Upper lobe of right lung (tissue), 1 donor: ENCODE measurements at regions not wholly inside any gene's neighbourhood (a gene's known extent, or its start where the extent isn't known, plus 50 kb on each side); places are given as distances from the start of the nearest gene placed in this dataset.

Experiments used
- ATAC-seq: fragments of 200-7000 bp; cut with Tn5 transposase; one replicate; pipeline ENCODE4 v1.9.1; 2020; ENCODE audit warnings: mild to moderate bottlenecking, moderate library complexity
- DNase-seq: peaks from one replicate; pipeline ENCODE4 v3.0.0-alpha.2; 2020
- H3K27ac ChIP-seq: fragments of 200-600 bp; one replicate; pipeline ENCODE4 v1.8.0; 2022
- H3K27me3 ChIP-seq: fragments of 200-600 bp; one replicate; pipeline ENCODE4 v1.8.0; 2022; ENCODE audit warnings: mild to moderate bottlenecking
- H3K36me3 ChIP-seq: fragments of 200-600 bp; one replicate; pipeline ENCODE4 v1.8.0; 2022
- H3K4me1 ChIP-seq: fragments of 200-600 bp; one replicate; pipeline ENCODE4 v1.8.0; 2022
- H3K4me3 ChIP-seq: fragments of 200-600 bp; one replicate; pipeline ENCODE4 v1.8.0; 2022; ENCODE audit warnings: mild to moderate bottlenecking
- H3K9me3 ChIP-seq: fragments of 200-600 bp; one replicate; pipeline ENCODE4 v1.8.0; 2022
- intact Hi-C: fragments of 100-400 bp; cut with DNase I; formaldehyde crosslinking; loops from one replicate; pipeline ENCODE4 v1.11.0; 2022
- TF ChIP-seq, protein P1 (sequence below): fragments of 200-600 bp; IDR thresholded peaks from one replicate; pipeline ENCODE4 v1.8.0; 2022; ENCODE audit warnings: antibody characterized with exemption
- donor health status: DM: no; HTN: yes; CAD: no; lungs with severe emphysema.

DNA sequence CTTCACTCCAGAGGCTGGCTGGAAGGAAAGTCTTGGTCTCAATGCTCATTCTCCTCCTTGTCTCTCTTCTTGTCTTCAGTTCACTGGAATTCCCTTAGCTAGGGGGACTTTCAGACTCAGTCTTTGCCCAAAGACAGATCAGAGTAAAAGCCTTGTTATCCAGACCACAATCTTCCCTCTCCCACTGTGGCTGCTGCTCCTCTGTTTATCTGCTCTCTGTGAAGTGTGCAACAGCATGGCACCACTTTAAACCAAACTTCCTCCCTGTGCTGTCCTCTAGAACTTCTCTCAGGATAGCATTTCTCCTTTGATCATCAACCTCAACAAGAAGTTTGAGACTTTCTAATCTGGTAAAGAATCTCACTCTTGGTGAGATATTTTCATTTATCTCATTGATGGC, 530.1 kb upstream of the SLIT2 start:
- no peak for ATAC-seq
- Histone ChIP-seq H3K36me3 (no peaks in the 10 kb centered on the region), H3K27me3 (no peaks in the 10 kb centered on the region), H3K9me3 (no peaks in the 10 kb centered on the region), H3K4me3 (no peak overlapping the region), H3K27ac (no peak overlapping the region), H3K4me1 (no peaks in the 10 kb centered on the region)
- intact Hi-C loops = no loop called here
- DNase-seq = no peak
- TF ChIP-seq, protein P1, sequence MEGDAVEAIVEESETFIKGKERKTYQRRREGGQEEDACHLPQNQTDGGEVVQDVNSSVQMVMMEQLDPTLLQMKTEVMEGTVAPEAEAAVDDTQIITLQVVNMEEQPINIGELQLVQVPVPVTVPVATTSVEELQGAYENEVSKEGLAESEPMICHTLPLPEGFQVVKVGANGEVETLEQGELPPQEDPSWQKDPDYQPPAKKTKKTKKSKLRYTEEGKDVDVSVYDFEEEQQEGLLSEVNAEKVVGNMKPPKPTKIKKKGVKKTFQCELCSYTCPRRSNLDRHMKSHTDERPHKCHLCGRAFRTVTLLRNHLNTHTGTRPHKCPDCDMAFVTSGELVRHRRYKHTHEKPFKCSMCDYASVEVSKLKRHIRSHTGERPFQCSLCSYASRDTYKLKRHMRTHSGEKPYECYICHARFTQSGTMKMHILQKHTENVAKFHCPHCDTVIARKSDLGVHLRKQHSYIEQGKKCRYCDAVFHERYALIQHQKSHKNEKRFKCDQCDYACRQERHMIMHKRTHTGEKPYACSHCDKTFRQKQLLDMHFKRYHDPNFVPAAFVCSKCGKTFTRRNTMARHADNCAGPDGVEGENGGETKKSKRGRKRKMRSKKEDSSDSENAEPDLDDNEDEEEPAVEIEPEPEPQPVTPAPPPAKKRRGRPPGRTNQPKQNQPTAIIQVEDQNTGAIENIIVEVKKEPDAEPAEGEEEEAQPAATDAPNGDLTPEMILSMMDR = no peak

DNA sequence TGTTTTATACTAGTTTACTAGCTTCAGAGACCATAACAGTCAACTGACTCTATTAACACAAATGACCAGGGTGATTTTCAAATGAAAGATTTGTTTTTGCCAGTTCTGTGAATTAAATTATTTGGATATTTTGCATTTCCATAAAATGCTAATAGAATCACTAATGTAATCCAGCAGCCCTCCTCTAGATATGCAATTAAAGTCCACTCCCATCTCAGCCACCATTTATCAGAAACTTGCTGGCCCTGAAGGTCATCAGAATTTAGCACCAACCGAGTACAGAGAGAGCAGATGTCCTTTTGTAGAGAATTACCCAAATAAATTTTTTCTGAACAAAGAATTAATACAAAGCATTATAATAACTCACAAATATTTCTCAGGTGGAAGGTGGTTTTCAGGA, 531.1 kb upstream of the SLIT2 start:
- Histone ChIP-seq H3K27ac (no peak overlapping the region), H3K4me1 (no peaks in the 10 kb centered on the region)
- no peak for ATAC-seq

DNA sequence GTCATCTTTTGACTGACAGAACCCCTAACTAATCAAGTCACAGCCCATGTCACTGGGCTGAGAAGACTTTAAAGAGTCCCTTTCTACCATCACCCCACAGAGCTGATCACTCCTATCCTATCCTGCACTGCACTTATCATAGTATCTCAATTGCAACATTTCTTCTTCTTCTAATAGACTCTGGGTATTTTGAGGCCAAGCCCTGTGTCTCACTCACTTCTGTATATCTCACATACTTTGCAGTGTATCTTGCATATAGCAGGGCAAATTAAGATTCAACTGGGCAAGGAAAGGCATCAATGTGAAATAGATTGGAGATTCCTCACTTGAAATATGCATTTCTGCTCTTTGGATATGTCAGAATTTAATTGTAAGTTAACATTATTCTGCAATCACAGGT, 531.5 kb upstream of the SLIT2 start:
- DNase-seq (no peak), ATAC-seq (no peak)
- Histone ChIP-seq H3K27me3 (no peaks in the 10 kb centered on the region), H3K4me3 (no peak overlapping the region), H3K27ac (no peak overlapping the region), H3K4me1 (no peaks in the 10 kb centered on the region), H3K9me3 (no peaks in the 10 kb centered on the region), H3K36me3 (no peaks in the 10 kb centered on the region)
- TF ChIP-seq, protein P1 = no peak
- intact Hi-C loops = no loop called here

More for the DNA sequence above, 531.1 kb upstream of the SLIT2 start:
- Histone ChIP-seq H3K4me3 (no peak overlapping the region), H3K36me3 (no peaks in the 10 kb centered on the region), H3K27me3 (no peaks in the 10 kb centered on the region), H3K9me3 (no peaks in the 10 kb centered on the region)
- TF ChIP-seq, protein P1 = no peak
- intact Hi-C loops = no loop called here
- no peak for DNase-seq

DNA sequence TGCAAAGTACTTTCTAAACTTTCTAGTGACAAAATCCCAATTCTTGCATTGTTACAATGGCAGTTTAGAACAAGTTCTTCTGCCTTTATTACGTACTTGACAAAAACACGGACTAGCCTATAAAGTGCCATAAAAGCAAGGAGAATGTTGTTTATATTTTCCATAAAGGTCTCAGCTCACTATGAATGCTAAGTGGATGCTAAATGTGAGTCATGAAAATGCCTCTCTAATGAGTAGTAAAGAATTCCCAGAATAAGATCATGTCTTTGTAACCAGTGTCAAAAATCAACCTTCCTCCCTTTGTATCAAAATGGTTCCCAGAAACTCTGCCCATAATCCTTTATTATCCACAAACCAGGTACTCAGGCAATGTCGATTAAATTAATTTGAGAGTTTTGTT, 539.8 kb upstream of the SLIT2 start:
- TF ChIP-seq, protein P1 = no peak
- H3K27ac ChIP-seq = no peak overlapping the region
- H3K36me3 ChIP-seq = no peaks in the 10 kb centered on the region
- DNase-seq (no peak), ATAC-seq (no peak)
- no peaks in the 10 kb centered on the region for H3K9me3 ChIP-seq
- H3K27me3 ChIP-seq = no peaks in the 10 kb centered on the region
- intact Hi-C loops = no loop called here
- H3K4me3 ChIP-seq = no peak overlapping the region
- H3K4me1 ChIP-seq = no peaks in the 10 kb centered on the region

DNA sequence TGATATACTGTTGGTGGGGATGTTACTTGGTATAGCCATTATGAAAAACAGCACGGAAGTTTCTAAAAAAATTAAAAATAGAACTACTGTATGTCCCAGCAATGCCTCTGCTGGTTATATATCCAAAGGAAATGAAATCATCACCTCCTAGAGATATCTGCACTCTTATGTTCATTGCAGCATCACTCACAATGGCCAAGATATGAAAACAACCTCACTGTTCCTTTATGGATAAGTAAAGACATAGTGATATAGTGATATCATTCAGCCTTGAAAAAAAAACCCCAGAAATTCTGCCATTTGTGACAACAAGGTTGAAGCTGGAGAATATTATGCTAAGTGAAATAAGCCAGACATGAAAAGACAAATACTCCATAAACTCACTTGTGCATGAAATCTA, 543.8 kb upstream of the SLIT2 start:
- TF ChIP-seq, protein P1 = no peak
- ATAC-seq (no peak), DNase-seq (no peak)
- no peaks in the 10 kb centered on the region for H3K9me3 ChIP-seq
- no peaks in the 10 kb centered on the region for H3K4me1 ChIP-seq
- no peaks in the 10 kb centered on the region for H3K36me3 ChIP-seq
- H3K27ac ChIP-seq = no peak overlapping the region
- intact Hi-C loops = no loop called here
- no peaks in the 10 kb centered on the region for H3K27me3 ChIP-seq
- no peak overlapping the region for H3K4me3 ChIP-seq

DNA sequence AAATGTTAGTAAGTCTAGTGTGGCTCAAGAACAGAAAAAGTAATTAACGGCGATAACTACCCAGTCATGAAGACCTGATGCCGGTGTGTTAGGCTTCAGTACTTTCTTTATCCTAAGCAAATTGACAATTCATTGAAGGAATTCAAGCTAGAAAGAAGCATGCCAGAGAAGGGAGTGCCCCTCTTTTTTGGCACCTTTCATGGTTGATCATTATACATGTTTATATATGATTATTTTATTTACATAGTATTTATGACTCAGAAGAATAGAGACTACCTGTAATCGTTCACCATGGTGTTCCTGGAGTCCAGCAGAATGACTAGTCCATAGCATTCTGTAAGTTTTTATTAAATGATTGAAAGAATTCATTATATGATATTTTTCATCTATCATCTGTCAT, 548.3 kb upstream of the SLIT2 start:
- no peak overlapping the region for H3K4me3 ChIP-seq
- no peaks in the 10 kb centered on the region for H3K9me3 ChIP-seq
- intact Hi-C loops = no loop called here
- DNase-seq (no peak), ATAC-seq (no peak)
- H3K36me3 ChIP-seq = no peaks in the 10 kb centered on the region
- no peak overlapping the region for H3K27ac ChIP-seq
- no peaks in the 10 kb centered on the region for H3K27me3 ChIP-seq
- TF ChIP-seq, protein P1 = no peak
- H3K4me1 ChIP-seq = no peaks in the 10 kb centered on the region
